ENCODE measurements at regions not wholly inside any gene's neighbourhood (a gene's known extent, or its start where the extent isn't known, plus 50 kb on each side); places are given as distances from the start of the nearest gene placed in this dataset.

DNA sequence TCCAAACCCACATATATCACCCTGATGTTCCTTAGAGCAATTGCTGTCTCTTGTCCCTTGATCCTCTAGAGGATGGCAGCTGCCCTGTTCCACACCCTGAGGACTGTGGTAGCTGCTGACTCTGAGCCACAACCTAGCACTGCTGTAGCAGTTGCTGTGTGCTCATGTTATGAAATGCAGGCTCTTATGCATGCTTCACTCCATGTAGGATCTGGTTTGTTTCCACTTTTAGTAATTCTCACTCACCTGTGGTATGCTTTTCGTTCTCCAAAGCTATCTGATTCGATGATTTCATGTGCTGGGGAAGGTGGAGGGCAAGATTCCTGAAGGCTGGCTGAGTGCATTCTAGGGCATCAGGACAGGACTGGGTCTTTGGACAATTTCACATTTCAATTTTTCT is 649.0 kb upstream of the RAB6C start:
- H3K4me1 Mint-ChIP-seq: no peaks in the 10 kb centered on the region
- Histone ChIP-seq H3K27me3 (ENCODE audit: insufficient read depth, low read length, poor library complexity, severe bottlenecking) (no peaks in the 10 kb centered on the region), H3K9me3 (ENCODE audit: low read length) (no peaks in the 10 kb centered on the region), H3K4me1 (ENCODE audit: insufficient read depth, low read length) (no peaks in the 10 kb centered on the region), H3K36me3 (ENCODE audit: insufficient read depth, low read length) (no peaks in the 10 kb centered on the region), H3K27ac (ENCODE audit: low read depth, low read length) (no peak overlapping the region), H3K4me3 (ENCODE audit: low read length) (no peak overlapping the region)
- ChIA-PET CTCF (no interaction called here), POLR2A (no interaction called here)
- no peaks in the 10 kb centered on the region for H3K27me3 Mint-ChIP-seq
- no peaks in the 10 kb centered on the region for H3K36me3 Mint-ChIP-seq
- no peak for DNase-seq
- peaks cover 0 to 9% (median 2%) of the 10 kb centered on the region in 5 donors for H3K9me3 Mint-ChIP-seq
- H3K4me3 Mint-ChIP-seq: no peak overlapping the region
- no peak overlapping the region for H3K27ac Mint-ChIP-seq

DNA sequence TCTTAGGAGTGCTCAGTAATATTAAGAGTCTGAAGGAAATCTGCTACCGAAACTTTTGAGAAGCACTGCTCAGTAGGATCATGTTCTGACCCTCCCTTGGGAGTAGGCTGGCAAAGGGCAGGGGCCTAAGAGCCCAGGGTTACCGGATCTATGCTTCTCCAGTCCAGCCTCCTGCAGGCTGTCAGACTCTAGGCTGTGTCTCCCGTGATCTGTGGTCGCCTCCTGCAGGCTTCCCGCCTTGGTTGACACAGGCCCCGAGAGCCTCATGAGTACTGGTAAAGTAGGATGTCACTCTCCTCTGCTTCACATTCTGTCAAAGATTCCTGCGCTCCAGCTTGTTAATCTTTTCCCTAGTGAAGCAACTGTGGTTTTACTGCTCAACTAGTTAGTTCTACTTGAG is 647.8 kb upstream of the RAB6C start:
- Histone ChIP-seq H3K36me3 (ENCODE audit: insufficient read depth, low read length) (no peaks in the 10 kb centered on the region), H3K27me3 (ENCODE audit: insufficient read depth, low read length, poor library complexity, severe bottlenecking) (no peaks in the 10 kb centered on the region), H3K27ac (ENCODE audit: low read depth, low read length) (no peak overlapping the region), H3K4me1 (ENCODE audit: insufficient read depth, low read length) (no peaks in the 10 kb centered on the region), H3K4me3 (ENCODE audit: low read length) (no peak overlapping the region), H3K9me3 (ENCODE audit: low read length) (no peaks in the 10 kb centered on the region)
- DNase-seq: no peak
- ChIA-PET CTCF (no interaction called here), POLR2A (no interaction called here)
- Mint-ChIP-seq H3K27ac (no peak overlapping the region), H3K27me3 (no peaks in the 10 kb centered on the region), H3K4me1 (no peaks in the 10 kb centered on the region), H3K4me3 (no peak overlapping the region), H3K9me3 (peaks cover 0 to 9% (median 4%) of the 10 kb centered on the region in 5 donors), H3K36me3 (no peaks in the 10 kb centered on the region)

DNA sequence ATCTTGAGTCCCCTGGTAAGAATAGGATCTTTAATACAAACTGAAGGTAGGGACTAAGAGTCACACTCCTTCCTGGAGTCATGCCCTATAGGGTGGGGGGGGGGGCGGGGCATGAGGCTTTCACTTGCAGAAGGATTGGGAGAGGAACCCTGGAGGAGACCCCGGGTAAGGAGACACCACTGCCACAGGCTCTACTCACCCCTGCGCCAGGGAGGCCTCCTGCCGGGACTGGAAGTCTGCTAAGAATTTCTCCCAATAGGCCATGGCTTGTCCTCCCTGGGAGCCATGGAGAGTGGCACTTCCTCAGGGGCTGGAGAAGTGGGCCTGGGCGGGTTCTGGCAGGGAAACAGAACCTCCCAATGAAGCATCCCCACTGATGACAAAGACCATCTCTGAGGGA is 645.3 kb upstream of the RAB6C start:
- Mint-ChIP-seq H3K9me3 (peaks cover 0 to 9% (median 7%) of the 10 kb centered on the region in 5 donors), H3K4me1 (no peaks in the 10 kb centered on the region), H3K27ac (no peak overlapping the region), H3K4me3 (no peak overlapping the region), H3K36me3 (no peaks in the 10 kb centered on the region), H3K27me3 (no peaks in the 10 kb centered on the region)
- no peaks in the 10 kb centered on the region for H3K27me3 ChIP-seq (ENCODE audit: insufficient read depth, low read length, poor library complexity, severe bottlenecking)
- H3K36me3 ChIP-seq (ENCODE audit: insufficient read depth, low read length): no peaks in the 10 kb centered on the region
- H3K9me3 ChIP-seq (ENCODE audit: low read length): no peaks in the 10 kb centered on the region
- no peak overlapping the region for H3K4me3 ChIP-seq (ENCODE audit: low read length)
- CTCF ChIA-PET: no interaction called here
- DNase-seq: no peak
- H3K4me1 ChIP-seq (ENCODE audit: insufficient read depth, low read length): no peaks in the 10 kb centered on the region
- POLR2A ChIA-PET: no interaction called here
- H3K27ac ChIP-seq (ENCODE audit: low read depth, low read length): no peak overlapping the region

DNA sequence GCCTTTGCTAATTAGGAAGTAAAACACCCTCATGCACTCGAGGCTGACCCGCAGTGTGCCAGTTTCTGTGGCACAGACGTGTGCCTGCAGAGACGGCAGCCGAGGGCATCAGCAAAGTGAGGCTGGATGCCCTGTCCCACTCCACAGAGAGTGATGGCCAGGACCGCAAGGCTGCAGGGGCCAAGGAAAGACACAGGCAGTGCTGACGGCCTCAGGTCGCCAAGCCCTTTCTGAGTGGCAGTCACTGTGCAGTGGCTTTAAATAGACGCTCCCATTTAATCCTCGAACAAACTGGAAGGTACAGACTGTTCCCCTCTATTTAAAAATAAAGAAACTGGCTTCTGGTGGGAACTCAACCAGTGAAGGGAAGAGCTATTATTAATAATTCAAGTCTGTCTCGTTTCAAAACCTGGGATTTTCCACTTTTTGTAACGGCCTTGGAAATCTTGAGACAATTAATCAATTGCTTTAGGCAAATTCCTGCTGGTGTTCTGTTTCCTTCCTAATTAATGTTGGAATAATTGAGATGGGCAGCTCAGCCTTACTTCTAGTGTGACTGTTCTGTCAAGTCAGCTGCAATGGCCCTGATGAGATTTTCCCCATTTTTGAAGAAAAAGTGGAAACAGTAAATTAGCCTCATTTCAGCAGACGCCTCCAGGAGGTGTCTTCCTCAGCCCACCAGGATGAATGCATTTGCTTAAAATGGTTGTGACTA is 644.6 kb upstream of the RAB6C start:
- no peak overlapping the region for H3K27ac ChIP-seq (ENCODE audit: low read depth, low read length)
- H3K27me3 Mint-ChIP-seq: no peaks in the 10 kb centered on the region
- ChIA-PET CTCF (no interaction called here), POLR2A (no interaction called here)
- H3K9me3 Mint-ChIP-seq: peaks cover 0 to 9% (median 5%) of the 10 kb centered on the region in 5 donors
- no peak overlapping the region for H3K27ac Mint-ChIP-seq
- H3K9me3 ChIP-seq (ENCODE audit: low read length): no peaks in the 10 kb centered on the region
- H3K4me1 ChIP-seq (ENCODE audit: insufficient read depth, low read length): no peaks in the 10 kb centered on the region
- no peak overlapping the region for H3K4me3 ChIP-seq (ENCODE audit: low read length)
- no peak for DNase-seq
- H3K36me3 Mint-ChIP-seq: no peaks in the 10 kb centered on the region
- H3K4me3 Mint-ChIP-seq: no peak overlapping the region
- no peaks in the 10 kb centered on the region for H3K27me3 ChIP-seq (ENCODE audit: insufficient read depth, low read length, poor library complexity, severe bottlenecking)
- no peaks in the 10 kb centered on the region for H3K4me1 Mint-ChIP-seq
- H3K36me3 ChIP-seq (ENCODE audit: insufficient read depth, low read length): no peaks in the 10 kb centered on the region

DNA sequence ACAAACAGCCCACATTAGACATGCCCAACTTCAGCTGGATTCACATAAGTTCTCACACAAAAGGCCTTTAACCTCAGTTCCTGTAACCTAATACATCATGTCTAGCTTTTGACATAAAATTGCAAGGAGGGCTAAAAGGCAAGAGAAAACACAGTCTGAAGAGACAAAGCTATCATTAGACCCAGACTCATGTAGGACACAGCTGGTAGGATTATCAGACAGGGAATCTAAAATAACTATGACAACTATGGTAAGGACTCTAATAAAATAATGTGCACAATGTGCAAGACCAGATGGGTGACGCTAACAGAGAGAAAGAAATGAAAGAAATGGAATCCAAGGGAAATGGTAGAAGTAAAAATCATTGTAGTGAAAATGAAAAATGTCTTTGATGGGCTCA is 643.2 kb upstream of the RAB6C start:
- Mint-ChIP-seq H3K9me3 (peaks cover 2 to 9% (median 3%) of the 10 kb centered on the region in 5 donors), H3K27me3 (no peaks in the 10 kb centered on the region), H3K27ac (no peak overlapping the region), H3K4me3 (no peak overlapping the region), H3K4me1 (no peaks in the 10 kb centered on the region), H3K36me3 (no peaks in the 10 kb centered on the region)
- H3K27ac ChIP-seq (ENCODE audit: low read depth, low read length): no peak overlapping the region
- ChIA-PET POLR2A (no interaction called here), CTCF (interaction anchor here (0.6 kb wide), 1 partner anchor 289 kb away, joined by 3 read pairs; no protein-coding TSS in a partner anchor)
- H3K9me3 ChIP-seq (ENCODE audit: low read length): no peaks in the 10 kb centered on the region
- no peaks in the 10 kb centered on the region for H3K4me1 ChIP-seq (ENCODE audit: insufficient read depth, low read length)
- no peak for DNase-seq
- no peaks in the 10 kb centered on the region for H3K36me3 ChIP-seq (ENCODE audit: insufficient read depth, low read length)
- no peaks in the 10 kb centered on the region for H3K27me3 ChIP-seq (ENCODE audit: insufficient read depth, low read length, poor library complexity, severe bottlenecking)
- H3K4me3 ChIP-seq (ENCODE audit: low read length): no peak overlapping the region

DNA sequence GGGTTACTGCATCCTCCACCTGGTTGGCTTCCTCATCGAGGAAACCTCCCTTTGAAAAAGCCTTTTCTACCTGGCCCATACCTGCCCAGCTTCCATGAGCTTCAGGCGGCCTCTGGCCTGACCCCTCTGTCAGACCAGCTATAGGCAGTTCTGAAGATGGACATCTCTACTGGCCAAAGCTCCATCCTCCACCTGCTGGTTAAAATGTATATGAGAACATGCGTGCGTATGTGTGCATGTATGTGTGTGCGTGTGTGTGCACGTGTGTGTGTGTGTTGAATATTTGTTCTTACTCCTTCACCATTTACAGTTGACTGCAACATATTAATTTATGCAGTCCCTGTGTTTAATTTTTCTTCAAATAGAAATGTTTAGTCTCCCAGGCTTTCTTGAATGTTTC is 642.4 kb upstream of the RAB6C start:
- DNase-seq: no peak
- POLR2A ChIA-PET: no interaction called here
- no peaks in the 10 kb centered on the region for H3K36me3 Mint-ChIP-seq
- H3K27ac ChIP-seq (ENCODE audit: low read depth, low read length): no peak overlapping the region
- H3K4me3 ChIP-seq (ENCODE audit: low read length): no peak overlapping the region
- H3K27me3 ChIP-seq (ENCODE audit: insufficient read depth, low read length, poor library complexity, severe bottlenecking): no peaks in the 10 kb centered on the region
- peaks cover 4 to 14% (median 8%) of the 10 kb centered on the region in 5 donors for H3K9me3 Mint-ChIP-seq
- H3K4me1 Mint-ChIP-seq: no peaks in the 10 kb centered on the region
- H3K36me3 ChIP-seq (ENCODE audit: insufficient read depth, low read length): no peaks in the 10 kb centered on the region
- no peak overlapping the region for H3K27ac Mint-ChIP-seq
- no peak overlapping the region for H3K4me3 Mint-ChIP-seq
- CTCF ChIA-PET: interaction anchor here (0.6 kb wide), 1 partner anchor 290 kb away, joined by 3 read pairs; no protein-coding TSS in a partner anchor
- no peaks in the 10 kb centered on the region for H3K4me1 ChIP-seq (ENCODE audit: insufficient read depth, low read length)
- no peaks in the 10 kb centered on the region for H3K27me3 Mint-ChIP-seq
- no peaks in the 10 kb centered on the region for H3K9me3 ChIP-seq (ENCODE audit: low read length)

DNA sequence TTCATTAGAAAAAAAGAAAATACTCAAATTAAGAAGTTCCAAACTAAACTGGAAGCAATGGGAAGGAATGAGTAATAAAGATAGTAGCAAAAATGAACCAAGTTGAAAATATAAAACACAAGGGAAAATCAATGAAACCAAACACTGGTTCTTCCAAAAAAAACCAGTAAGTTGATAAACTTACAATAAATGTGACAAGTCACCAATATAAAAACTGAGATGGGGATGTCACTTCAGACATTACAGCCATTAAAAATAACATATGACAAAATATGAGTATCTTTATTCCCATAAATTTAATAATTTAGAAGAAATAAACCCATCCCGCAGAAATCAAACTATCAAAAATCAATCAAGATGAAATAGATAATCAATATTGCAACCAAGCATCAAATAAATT is 633.9 kb upstream of the RAB6C start:
- H3K4me1 Mint-ChIP-seq: no peaks in the 10 kb centered on the region
- no peaks in the 10 kb centered on the region for H3K36me3 Mint-ChIP-seq
- no peak overlapping the region for H3K27ac ChIP-seq (ENCODE audit: low read depth, low read length)
- ChIA-PET POLR2A (no interaction called here), CTCF (no interaction called here)
- H3K4me3 Mint-ChIP-seq: no peak overlapping the region
- H3K27ac Mint-ChIP-seq: no peak overlapping the region
- no peaks in the 10 kb centered on the region for H3K36me3 ChIP-seq (ENCODE audit: insufficient read depth, low read length)
- peaks cover 0 to 10% (median 4%) of the 10 kb centered on the region in 5 donors for H3K9me3 Mint-ChIP-seq
- no peaks in the 10 kb centered on the region for H3K27me3 Mint-ChIP-seq
- H3K4me1 ChIP-seq (ENCODE audit: insufficient read depth, low read length): no peaks in the 10 kb centered on the region
- no peak for DNase-seq
- H3K9me3 ChIP-seq (ENCODE audit: low read length): no peaks in the 10 kb centered on the region
- no peaks in the 10 kb centered on the region for H3K27me3 ChIP-seq (ENCODE audit: insufficient read depth, low read length, poor library complexity, severe bottlenecking)
- no peak overlapping the region for H3K4me3 ChIP-seq (ENCODE audit: low read length)

DNA sequence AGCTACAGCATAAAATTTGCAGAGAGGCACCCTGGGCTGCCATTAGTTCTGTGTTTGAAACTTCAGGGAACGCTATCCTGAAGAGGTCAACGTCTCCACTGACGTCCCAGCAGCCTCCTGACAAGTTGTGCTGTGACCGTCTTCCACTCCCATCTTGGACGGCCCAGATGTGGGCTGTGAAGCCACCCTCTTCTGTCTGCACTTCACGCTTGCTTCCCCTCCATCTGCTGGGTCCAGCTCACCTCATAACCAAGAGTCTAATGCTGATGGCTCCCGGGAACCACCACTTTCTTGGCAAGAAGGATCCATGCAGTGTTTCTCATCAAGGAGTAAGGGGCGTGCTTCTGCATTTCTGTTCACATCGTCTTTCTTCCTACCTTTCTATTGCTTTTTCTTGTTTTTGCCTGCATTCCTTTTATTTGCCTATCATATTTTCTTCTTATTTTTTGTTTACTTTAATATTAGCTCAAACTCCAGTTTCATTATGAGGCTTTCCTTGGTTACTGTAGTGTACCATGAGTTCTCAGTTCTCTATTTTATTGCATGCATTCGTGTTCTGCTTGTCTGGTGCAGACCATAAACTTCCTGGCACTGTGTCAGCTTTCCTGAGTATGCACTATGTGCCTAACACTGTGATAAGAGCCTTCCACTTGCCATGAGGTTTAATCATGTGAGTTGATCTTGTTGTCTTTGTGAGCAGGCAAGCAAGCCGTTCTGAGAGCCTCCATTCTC is 631.8 kb upstream of the RAB6C start:
- H3K27me3 Mint-ChIP-seq: no peaks in the 10 kb centered on the region
- POLR2A ChIA-PET: no interaction called here
- DNase-seq: no peak
- CTCF ChIA-PET: no interaction called here
- no peaks in the 10 kb centered on the region for H3K27me3 ChIP-seq (ENCODE audit: insufficient read depth, low read length, poor library complexity, severe bottlenecking)
- no peaks in the 10 kb centered on the region for H3K36me3 Mint-ChIP-seq
- no peaks in the 10 kb centered on the region for H3K9me3 ChIP-seq (ENCODE audit: low read length)
- H3K27ac ChIP-seq (ENCODE audit: low read depth, low read length): no peak overlapping the region
- H3K4me1 Mint-ChIP-seq: no peaks in the 10 kb centered on the region
- no peak overlapping the region for H3K4me3 Mint-ChIP-seq
- no peak overlapping the region for H3K27ac Mint-ChIP-seq
- no peak overlapping the region for H3K4me3 ChIP-seq (ENCODE audit: low read length)
- peaks cover 0 to 3% (median 0%) of the 10 kb centered on the region in 5 donors for H3K9me3 Mint-ChIP-seq
- no peaks in the 10 kb centered on the region for H3K36me3 ChIP-seq (ENCODE audit: insufficient read depth, low read length)
- H3K4me1 ChIP-seq (ENCODE audit: insufficient read depth, low read length): no peaks in the 10 kb centered on the region
